IPS DF 6.9 (cell line): ENCODE measurements at regions not wholly inside any gene's neighbourhood (a gene's known extent, or its start where the extent isn't known, plus 50 kb on each side); places are given as distances from the start of the nearest gene placed in this dataset.

Source experiments
- DNase-seq: peaks from one replicate; pipeline ENCODE4 v3.0.0-alpha.2; 2013; ENCODE audit warnings: low read depth, low spot score
- H3K27ac ChIP-seq: one replicate; pipeline ENCODE4 v1.5.1; 2013; ENCODE audit warnings: low read length, control low read depth
- H3K27me3 ChIP-seq: 2 replicates; pipeline ENCODE4 v1.6.1; 2013; ENCODE audit warnings: mild to moderate bottlenecking, low read length; ENCODE audit not compliant: control insufficient read depth, insufficient read depth
- H3K36me3 ChIP-seq: 2 replicates; pipeline ENCODE4 v1.6.1; 2013; ENCODE audit warnings: low read length; ENCODE audit not compliant: control insufficient read depth, insufficient read depth
- H3K4me1 ChIP-seq: 2 replicates; pipeline ENCODE4 v1.6.1; 2013; ENCODE audit warnings: low read length; ENCODE audit not compliant: control insufficient read depth, insufficient read depth
- H3K4me3 ChIP-seq: 2 replicates; pipeline ENCODE4 v1.5.1; 2013; ENCODE audit warnings: mild to moderate bottlenecking, low read length
- H3K9me3 ChIP-seq: 2 replicates; pipeline ENCODE4 v1.6.1; 2013; ENCODE audit warnings: low read length, inconsistent platforms; ENCODE audit not compliant: control insufficient read depth, insufficient read depth
- WGBS: extraction: QIAGEN DNeasy Blood & Tissue Kit; methylation state at CpG from one replicate; pipeline ENCODE4 v1.1.7; 2013; ENCODE audit warnings: mixed read lengths, missing lambda C conversion rate; ENCODE audit not compliant: insufficient read length, insufficient coverage; 5-methylcytosine and 5-hydroxymethylcytosine counted together

DNA sequence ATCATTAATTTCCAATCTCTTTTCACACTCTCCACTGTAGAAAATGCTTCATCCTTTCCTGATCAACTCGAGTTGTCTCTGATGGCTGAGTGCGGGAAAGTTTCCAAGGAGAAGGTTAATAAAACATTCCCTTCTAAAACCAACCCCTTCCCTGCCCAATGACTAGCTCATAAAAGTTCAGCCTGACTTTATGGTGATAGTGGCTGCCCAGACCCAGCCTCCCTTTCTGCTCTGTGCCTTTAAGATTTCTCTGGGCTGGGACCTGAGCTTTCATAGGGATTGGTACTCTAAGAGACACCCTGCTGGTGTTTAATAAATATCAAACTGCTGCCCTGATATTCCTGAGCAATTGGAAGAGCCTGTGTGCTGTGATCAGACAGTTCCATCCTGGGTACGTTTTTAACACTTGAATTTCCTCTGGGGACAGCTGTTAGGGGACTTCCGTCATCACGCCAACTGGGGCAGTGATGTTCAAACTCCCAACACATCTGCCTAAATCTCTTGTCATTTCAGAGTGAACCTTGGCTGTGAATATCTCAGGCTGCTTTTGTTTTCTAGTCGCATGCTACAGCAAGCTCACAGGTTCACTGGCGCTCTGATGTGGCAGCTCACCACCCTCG, 195.0 kb upstream of the KIRREL3 start:
- Histone ChIP-seq H3K27ac (no peak overlapping the region), H3K36me3 (no peaks in the 10 kb centered on the region), H3K4me1 (no peaks in the 10 kb centered on the region), H3K4me3 (no peak overlapping the region), H3K27me3 (no peaks in the 10 kb centered on the region), H3K9me3 (no peaks in the 10 kb centered on the region)
- WGBS = no CpG with 5 or more reads among the region's 8 CpGs
- no peak for DNase-seq

DNA sequence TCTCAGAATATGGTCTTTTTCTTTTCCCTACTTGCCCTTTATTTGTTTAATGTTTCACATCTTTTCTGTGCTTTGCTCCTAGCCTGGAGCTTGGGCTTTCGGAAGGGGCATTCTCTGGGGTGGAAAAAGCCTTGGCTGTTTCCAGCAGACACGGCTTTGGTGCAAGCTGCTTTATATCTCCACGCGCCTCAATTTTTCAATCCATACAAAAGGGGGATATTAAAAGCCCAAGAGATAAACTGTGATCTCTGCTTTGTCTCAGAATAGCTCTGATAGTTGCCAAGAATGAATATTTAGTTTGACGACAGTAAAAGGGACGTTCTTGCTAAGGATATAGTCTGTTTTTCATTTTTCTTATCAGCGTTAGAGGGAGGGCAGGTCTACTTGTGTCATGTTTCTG, 194.0 kb upstream of the KIRREL3 start:
- H3K4me3 ChIP-seq = no peak overlapping the region
- WGBS = no CpG with 5 or more reads among the region's 7 CpGs
- H3K9me3 ChIP-seq = no peaks in the 10 kb centered on the region
- DNase-seq = no peak
- no peak overlapping the region for H3K27ac ChIP-seq
- no peaks in the 10 kb centered on the region for H3K27me3 ChIP-seq
- H3K36me3 ChIP-seq = no peaks in the 10 kb centered on the region
- no peaks in the 10 kb centered on the region for H3K4me1 ChIP-seq

DNA sequence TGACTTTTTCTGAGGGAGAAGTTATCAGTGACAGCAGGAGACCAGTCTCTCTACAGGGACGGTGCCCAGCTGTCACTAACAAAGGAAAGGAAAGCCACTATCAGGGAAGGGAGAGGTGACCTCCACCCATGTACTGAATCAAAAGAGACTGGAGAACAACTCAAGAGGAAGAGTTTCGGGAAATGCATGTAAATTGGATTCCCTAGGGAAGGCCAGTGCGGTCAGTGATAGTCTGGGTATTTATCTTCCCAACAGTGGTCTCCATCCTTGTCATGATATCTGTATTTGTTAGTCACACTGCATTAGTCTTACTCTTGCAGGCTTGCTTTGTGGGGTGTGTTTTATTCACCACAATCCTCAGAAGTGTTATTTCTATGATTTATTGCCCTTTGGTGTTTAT, 193.4 kb upstream of the KIRREL3 start:
- WGBS = no CpG with 5 or more reads among the region's 3 CpGs
- H3K4me3 ChIP-seq = no peak overlapping the region
- DNase-seq = no peak
- H3K36me3 ChIP-seq = no peaks in the 10 kb centered on the region
- no peak overlapping the region for H3K27ac ChIP-seq
- no peaks in the 10 kb centered on the region for H3K4me1 ChIP-seq
- H3K27me3 ChIP-seq = no peaks in the 10 kb centered on the region
- H3K9me3 ChIP-seq = no peaks in the 10 kb centered on the region

DNA sequence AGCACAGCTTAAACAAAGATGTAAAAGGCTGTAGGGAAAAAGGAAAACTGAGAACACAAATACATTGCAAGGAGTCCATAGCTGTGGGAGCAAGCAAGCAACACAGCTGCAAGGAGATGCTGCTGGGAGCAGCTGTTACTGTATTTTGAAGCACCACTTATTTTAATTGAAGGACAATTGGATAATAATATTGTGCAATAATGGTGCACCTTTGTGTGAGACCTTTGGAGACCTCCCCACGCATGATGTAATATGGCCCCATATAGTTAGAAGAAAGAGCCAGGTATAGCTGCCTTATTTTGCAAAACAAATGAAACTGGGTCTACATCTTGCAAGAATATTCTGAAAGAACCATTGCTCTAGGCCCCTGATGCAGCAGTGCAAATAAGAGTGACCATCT, 191.1 kb upstream of the KIRREL3 start:
- Histone ChIP-seq H3K27ac (no peak overlapping the region), H3K36me3 (no peaks in the 10 kb centered on the region), H3K27me3 (no peaks in the 10 kb centered on the region), H3K4me3 (no peak overlapping the region), H3K9me3 (no peaks in the 10 kb centered on the region), H3K4me1 (no peaks in the 10 kb centered on the region)
- no CpG with 5 or more reads among the region's 1 CpG for WGBS
- no peak for DNase-seq

DNA sequence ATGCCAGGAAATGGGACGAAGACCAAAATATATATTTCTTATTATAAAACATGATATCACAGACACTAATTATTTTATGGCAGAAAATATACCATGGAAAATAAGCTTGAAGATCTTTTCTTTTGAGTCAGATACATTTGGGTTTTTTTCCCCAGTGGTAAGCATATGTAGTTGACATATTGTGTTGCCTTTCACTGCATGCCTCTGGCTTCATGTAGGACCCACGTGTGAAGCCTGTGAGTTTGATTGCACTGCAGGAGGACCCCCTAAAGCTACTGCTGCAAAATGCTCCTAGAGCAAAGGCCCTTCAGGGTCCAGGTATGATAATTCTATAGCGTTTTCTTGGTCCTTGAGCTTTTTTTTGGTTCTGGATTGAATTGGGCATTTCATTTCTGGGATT, 190.7 kb upstream of the KIRREL3 start:
- no CpG with 5 or more reads among the region's 3 CpGs for WGBS
- Histone ChIP-seq H3K4me3 (no peak overlapping the region), H3K36me3 (no peaks in the 10 kb centered on the region), H3K9me3 (no peaks in the 10 kb centered on the region), H3K27me3 (no peaks in the 10 kb centered on the region), H3K27ac (no peak overlapping the region), H3K4me1 (no peaks in the 10 kb centered on the region)
- DNase-seq = no peak

DNA sequence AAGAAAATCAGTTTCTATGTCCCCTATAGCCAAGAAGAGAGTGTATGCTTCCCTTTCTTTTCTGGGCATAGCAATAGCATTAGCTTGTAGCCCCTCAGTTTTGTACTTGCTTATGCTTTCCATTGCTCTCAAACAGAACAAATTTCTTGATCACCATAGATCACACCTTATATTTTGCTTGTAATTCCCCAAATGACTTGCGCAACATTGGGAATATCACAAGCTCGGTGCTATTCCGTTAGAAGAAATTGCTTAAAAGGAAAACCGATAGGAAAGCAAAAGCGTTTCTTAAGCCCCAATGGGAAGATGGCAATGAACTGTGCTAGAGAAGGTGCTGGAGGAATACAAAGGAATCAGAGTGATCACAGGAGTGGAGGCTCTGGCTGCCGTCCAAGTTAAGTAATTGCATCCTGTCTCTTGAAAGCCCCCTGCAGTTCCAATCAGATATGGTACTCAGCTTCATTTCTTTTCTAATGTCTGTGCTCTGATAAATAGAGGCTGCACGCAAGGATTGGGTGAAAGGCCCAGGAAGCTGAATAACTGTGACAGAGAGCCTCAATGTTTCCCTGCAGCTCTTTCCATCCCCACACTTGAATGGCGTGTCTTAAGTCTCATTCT, 182.1 kb upstream of the KIRREL3 start:
- Histone ChIP-seq H3K27me3 (no peaks in the 10 kb centered on the region), H3K4me3 (no peak overlapping the region), H3K9me3 (no peaks in the 10 kb centered on the region), H3K4me1 (no peaks in the 10 kb centered on the region), H3K27ac (no peak overlapping the region), H3K36me3 (no peaks in the 10 kb centered on the region)
- no CpG with 5 or more reads among the region's 8 CpGs for WGBS
- no peak for DNase-seq

DNA sequence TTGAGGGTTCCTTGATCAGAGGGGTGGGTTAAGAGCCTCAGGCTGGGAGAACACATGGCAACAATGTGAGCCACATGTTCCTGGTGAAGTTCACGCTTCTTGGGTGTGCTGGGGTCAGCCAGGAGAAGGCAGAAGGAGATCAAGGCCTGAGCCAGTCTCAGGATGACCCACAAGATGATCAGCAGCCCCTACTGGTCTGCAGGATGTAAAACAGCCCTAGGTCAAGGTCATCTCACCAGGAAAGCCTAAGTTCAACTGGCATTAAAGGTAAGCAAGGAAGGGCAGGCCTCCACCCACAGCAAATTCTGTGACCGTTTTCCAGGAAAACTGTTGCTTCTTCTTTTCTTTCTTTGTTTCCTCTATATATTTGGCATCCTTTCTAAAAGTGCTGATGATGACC, 156.7 kb upstream of the KIRREL3 start:
- H3K27me3 ChIP-seq = no peaks in the 10 kb centered on the region
- no peaks in the 10 kb centered on the region for H3K4me1 ChIP-seq
- DNase-seq = no peak
- H3K9me3 ChIP-seq = no peaks in the 10 kb centered on the region
- no peak overlapping the region for H3K27ac ChIP-seq
- WGBS = no CpG with 5 or more reads among the region's 2 CpGs
- no peak overlapping the region for H3K4me3 ChIP-seq
- no peaks in the 10 kb centered on the region for H3K36me3 ChIP-seq

DNA sequence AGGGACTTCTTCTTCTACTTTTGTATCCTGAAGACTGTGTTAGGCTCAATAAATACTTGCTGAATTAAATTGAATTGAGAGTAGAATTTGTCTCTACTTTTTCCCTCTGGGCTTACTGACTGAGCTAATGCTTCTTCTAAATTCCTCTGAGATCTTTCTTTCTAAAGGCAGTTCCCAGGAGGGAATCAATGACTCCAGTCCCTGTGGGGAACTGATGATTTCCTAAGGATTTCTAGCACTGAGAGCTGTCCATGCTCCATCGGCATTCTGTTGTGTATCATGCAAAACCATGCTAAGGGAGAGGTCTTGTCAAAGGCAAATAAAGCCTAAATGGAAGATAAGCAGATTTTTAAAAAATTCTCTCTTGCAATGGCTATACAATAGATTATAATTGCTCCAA, 148.8 kb upstream of the KIRREL3 start:
- no peaks in the 10 kb centered on the region; the same call in 1 of the 2 replicates for H3K27me3 ChIP-seq
- H3K4me3 ChIP-seq = no peak overlapping the region
- no CpG with 5 or more reads among the region's 1 CpG for WGBS
- no peaks in the 10 kb centered on the region for H3K4me1 ChIP-seq
- H3K9me3 ChIP-seq = no peaks in the 10 kb centered on the region
- DNase-seq = no peak
- H3K27ac ChIP-seq = no peak overlapping the region
- H3K36me3 ChIP-seq = no peaks in the 10 kb centered on the region

DNA sequence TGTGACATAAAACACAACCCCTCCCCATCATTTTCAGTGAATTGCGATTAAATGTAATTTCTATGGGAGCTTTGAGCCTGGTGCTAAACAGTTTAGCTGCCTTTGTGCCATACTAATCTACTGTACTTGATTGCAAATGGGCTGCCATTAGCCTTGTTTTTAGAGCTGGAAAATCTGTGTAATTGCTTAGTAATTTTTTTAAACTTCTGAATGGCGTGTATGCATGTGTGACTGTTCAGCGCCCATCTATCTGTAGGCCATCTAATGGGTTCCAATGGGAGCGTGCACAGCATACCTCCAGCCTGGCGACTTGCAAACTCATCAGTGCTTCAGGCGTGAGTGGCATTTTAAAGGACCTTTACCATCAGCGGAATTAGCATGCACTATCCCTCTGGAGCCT, 142.7 kb upstream of the KIRREL3 start:
- no peaks in the 10 kb centered on the region; the same call in 1 of the 2 replicates for H3K27me3 ChIP-seq
- DNase-seq = no peak
- peaks cover 2% of the 10 kb centered on the region; the same call in 1 of the 2 replicates for H3K4me1 ChIP-seq
- H3K27ac ChIP-seq = no peak overlapping the region
- no peak overlapping the region for H3K4me3 ChIP-seq
- no CpG with 5 or more reads among the region's 7 CpGs for WGBS
- H3K36me3 ChIP-seq = no peaks in the 10 kb centered on the region
- H3K9me3 ChIP-seq = no peaks in the 10 kb centered on the region

DNA sequence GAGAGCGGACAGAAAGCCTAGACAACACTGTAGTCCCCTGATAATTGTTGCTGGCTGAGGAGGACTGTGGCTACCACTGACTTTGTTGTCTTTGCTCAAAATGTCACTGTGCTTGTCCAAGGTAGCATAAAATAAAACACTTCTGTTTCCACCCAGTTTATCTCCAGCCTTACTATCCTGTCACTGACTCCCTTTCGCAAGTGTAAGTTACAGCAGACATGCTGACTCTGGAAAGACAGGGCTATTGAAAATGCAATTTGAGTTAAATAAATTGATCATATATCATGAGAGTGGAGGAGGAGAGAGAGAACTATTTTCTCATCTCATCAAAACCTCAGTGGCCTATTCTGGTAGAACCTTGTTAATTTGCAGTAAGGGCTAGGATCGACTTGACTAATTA, 138.0 kb upstream of the KIRREL3 start:
- no peak for DNase-seq
- H3K4me3 ChIP-seq = no peak overlapping the region
- no peak overlapping the region for H3K27ac ChIP-seq
- H3K9me3 ChIP-seq = no peaks in the 10 kb centered on the region
- WGBS = no CpG with 5 or more reads among the region's 3 CpGs
- no peaks in the 10 kb centered on the region for H3K36me3 ChIP-seq
- peaks cover under 1% of the 10 kb centered on the region; the same call in 1 of the 2 replicates for H3K4me1 ChIP-seq
- no peaks in the 10 kb centered on the region for H3K27me3 ChIP-seq

DNA sequence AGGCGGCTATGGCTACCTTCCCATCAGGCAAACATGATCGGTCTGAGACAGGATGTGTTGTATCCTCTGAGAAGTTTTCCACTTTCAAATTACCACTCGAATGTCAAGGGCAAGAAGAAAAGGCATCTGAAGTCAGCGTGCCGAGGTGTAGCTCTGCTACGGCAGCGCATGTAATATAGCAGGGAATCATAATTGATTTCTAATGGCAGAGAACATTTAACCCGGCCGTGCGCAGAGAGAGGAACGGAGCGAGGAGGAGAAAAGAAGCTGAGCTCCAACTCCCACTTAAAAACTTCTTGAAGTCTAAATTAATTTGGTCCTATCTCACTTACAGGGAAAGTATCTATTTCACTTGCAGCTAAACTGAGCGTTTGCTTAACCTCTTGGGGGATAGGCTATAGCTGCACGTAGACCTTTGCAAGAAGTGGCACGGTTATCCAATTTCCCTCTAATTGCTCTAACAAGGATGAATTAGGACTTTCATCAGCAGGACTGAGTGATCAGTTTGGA, 137.3 kb upstream of the KIRREL3 start:
- Histone ChIP-seq H3K27ac (no peak overlapping the region), H3K9me3 (no peaks in the 10 kb centered on the region), H3K4me3 (no peak overlapping the region), H3K36me3 (no peaks in the 10 kb centered on the region), H3K27me3 (no peaks in the 10 kb centered on the region), H3K4me1 (no peaks in the 10 kb centered on the region)
- DNase-seq = no peak
- no CpG with 5 or more reads among the region's 15 CpGs for WGBS
